ENCODE measurements at regions not wholly inside any gene's neighbourhood (a gene's known extent, or its start where the extent isn't known, plus 50 kb on each side); places are given as distances from the start of the nearest gene placed in this dataset.

DNA sequence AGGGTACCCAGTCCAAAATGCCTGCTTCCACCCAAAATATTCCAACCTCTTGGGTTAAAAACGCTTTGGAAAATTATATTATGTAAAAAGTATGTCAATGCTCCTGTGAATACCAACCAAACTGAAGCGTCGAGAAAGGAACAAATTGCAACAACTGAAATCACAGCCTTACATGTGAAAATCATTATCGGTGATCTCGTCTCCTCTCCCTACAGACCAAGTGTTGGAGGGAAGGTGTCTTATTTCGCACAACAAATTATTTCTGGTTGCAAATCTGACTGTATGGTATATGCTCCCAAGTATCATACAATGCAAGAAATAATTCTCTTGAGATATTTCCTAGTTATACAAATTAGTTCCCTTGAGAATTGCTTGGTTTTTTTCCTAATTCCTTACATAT, 89.3 kb upstream of the CDYL2 start:
- TF ChIP-seq, protein P1, sequence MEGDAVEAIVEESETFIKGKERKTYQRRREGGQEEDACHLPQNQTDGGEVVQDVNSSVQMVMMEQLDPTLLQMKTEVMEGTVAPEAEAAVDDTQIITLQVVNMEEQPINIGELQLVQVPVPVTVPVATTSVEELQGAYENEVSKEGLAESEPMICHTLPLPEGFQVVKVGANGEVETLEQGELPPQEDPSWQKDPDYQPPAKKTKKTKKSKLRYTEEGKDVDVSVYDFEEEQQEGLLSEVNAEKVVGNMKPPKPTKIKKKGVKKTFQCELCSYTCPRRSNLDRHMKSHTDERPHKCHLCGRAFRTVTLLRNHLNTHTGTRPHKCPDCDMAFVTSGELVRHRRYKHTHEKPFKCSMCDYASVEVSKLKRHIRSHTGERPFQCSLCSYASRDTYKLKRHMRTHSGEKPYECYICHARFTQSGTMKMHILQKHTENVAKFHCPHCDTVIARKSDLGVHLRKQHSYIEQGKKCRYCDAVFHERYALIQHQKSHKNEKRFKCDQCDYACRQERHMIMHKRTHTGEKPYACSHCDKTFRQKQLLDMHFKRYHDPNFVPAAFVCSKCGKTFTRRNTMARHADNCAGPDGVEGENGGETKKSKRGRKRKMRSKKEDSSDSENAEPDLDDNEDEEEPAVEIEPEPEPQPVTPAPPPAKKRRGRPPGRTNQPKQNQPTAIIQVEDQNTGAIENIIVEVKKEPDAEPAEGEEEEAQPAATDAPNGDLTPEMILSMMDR (IDR thresholded peaks at IDR 0.05) = no peak
- no peak for TF ChIP-seq NFIC (IDR thresholded peaks at IDR 0.05; ENCODE audit: borderline replicate concordance)
- TF ChIP-seq, protein P2, sequence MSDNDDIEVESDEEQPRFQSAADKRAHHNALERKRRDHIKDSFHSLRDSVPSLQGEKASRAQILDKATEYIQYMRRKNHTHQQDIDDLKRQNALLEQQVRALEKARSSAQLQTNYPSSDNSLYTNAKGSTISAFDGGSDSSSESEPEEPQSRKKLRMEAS (IDR thresholded peaks at IDR 0.05; ENCODE audit: low read depth) = no peak
- TF ChIP-seq JUND (IDR thresholded peaks at IDR 0.05) = no peak
- TF ChIP-seq GABPA (IDR thresholded peaks at IDR 0.05; ENCODE audit: low read depth) = no peak
